ENCODE measurements at regions not wholly inside any gene's neighbourhood (a gene's known extent, or its start where the extent isn't known, plus 50 kb on each side); places are given as distances from the start of the nearest gene placed in this dataset.

- no peak overlapping the region for H3K27ac ChIP-seq (ENCODE audit: low read depth, low read length)
- H3K27me3 ChIP-seq (ENCODE audit: control insufficient read depth in 5 of 5, insufficient read depth in 4 of 5, low read length in 5 of 5) = no peaks in the 10 kb centered on the region
- H3K36me3 ChIP-seq (ENCODE audit: control insufficient read depth in 5 of 5, insufficient read depth in 5 of 5, low read length in 5 of 5) = no peaks in the 10 kb centered on the region
- peaks cover 0 to 2% (median 0%) of the 10 kb centered on the region in 5 donors for H3K9me3 ChIP-seq (ENCODE audit: control insufficient read depth in 5 of 5, low read length in 5 of 5)
- H3K9ac ChIP-seq (ENCODE audit: low read length in 5 of 5) = no peak overlapping the region
- no peak overlapping the region for H3K4me3 ChIP-seq (ENCODE audit: low read depth in 1 of 5, low read length in 5 of 5)
- no peaks in the 10 kb centered on the region for H3K4me1 ChIP-seq (ENCODE audit: control insufficient read depth in 5 of 5, insufficient read depth in 5 of 5, low read length in 5 of 5)
These were observed 84.3 kb upstream of the OSR1 start for GRCh38 chr2:19442731-19443130.

- no peaks in the 10 kb centered on the region for H3K36me3 ChIP-seq (ENCODE audit: control insufficient read depth in 5 of 5, insufficient read depth in 5 of 5, low read length in 5 of 5)
- H3K27me3 ChIP-seq (ENCODE audit: control insufficient read depth in 5 of 5, insufficient read depth in 4 of 5, low read length in 5 of 5) = no peaks in the 10 kb centered on the region
- H3K4me3 ChIP-seq (ENCODE audit: low read depth in 1 of 5, low read length in 5 of 5) = no peak overlapping the region
- no peak overlapping the region for H3K9ac ChIP-seq (ENCODE audit: low read length in 5 of 5)
- no peaks in the 10 kb centered on the region for H3K4me1 ChIP-seq (ENCODE audit: control insufficient read depth in 5 of 5, insufficient read depth in 5 of 5, low read length in 5 of 5)
- no peaks in the 10 kb centered on the region for H3K9me3 ChIP-seq (ENCODE audit: control insufficient read depth in 5 of 5, low read length in 5 of 5)
- H3K27ac ChIP-seq (ENCODE audit: low read depth, low read length) = no peak overlapping the region
These were observed 80.7 kb upstream of the OSR1 start for GRCh38 chr2:19439081-19439480.

- no peaks in the 10 kb centered on the region for H3K9me3 ChIP-seq (ENCODE audit: control insufficient read depth in 5 of 5, low read length in 5 of 5)
- H3K27me3 ChIP-seq (ENCODE audit: control insufficient read depth in 5 of 5, insufficient read depth in 4 of 5, low read length in 5 of 5) = no peaks in the 10 kb centered on the region
- no peaks in the 10 kb centered on the region for H3K36me3 ChIP-seq (ENCODE audit: control insufficient read depth in 5 of 5, insufficient read depth in 5 of 5, low read length in 5 of 5)
- no peak overlapping the region for H3K27ac ChIP-seq (ENCODE audit: low read depth, low read length)
- H3K4me3 ChIP-seq (ENCODE audit: low read depth in 1 of 5, low read length in 5 of 5) = no peak overlapping the region
- no peak overlapping the region for H3K9ac ChIP-seq (ENCODE audit: low read length in 5 of 5)
- no peaks in the 10 kb centered on the region for H3K4me1 ChIP-seq (ENCODE audit: control insufficient read depth in 5 of 5, insufficient read depth in 5 of 5, low read length in 5 of 5)
These were observed 77.4 kb upstream of the OSR1 start for GRCh38 chr2:19435815-19436214.

GRCh38 chr2:19434413-19434812 lies 76.0 kb upstream of the OSR1 start:
- H3K4me1 ChIP-seq (ENCODE audit: control insufficient read depth in 5 of 5, insufficient read depth in 5 of 5, low read length in 5 of 5) = no peaks in the 10 kb centered on the region

GRCh38 chr2:19426941-19427340 lies 68.5 kb upstream of the OSR1 start:
- no peak overlapping the region for H3K9ac ChIP-seq (ENCODE audit: low read length in 5 of 5)
- no peaks in the 10 kb centered on the region for H3K36me3 ChIP-seq (ENCODE audit: control insufficient read depth in 5 of 5, insufficient read depth in 5 of 5, low read length in 5 of 5)
- no peaks in the 10 kb centered on the region for H3K27me3 ChIP-seq (ENCODE audit: control insufficient read depth in 5 of 5, insufficient read depth in 4 of 5, low read length in 5 of 5)
- H3K4me1 ChIP-seq (ENCODE audit: control insufficient read depth in 5 of 5, insufficient read depth in 5 of 5, low read length in 5 of 5) = peaks cover 0 to 7% (median 0%) of the 10 kb centered on the region in 5 donors
- no peaks in the 10 kb centered on the region for H3K9me3 ChIP-seq (ENCODE audit: control insufficient read depth in 5 of 5, low read length in 5 of 5)
- H3K4me3 ChIP-seq (ENCODE audit: low read depth in 1 of 5, low read length in 5 of 5) = no peak overlapping the region
- H3K27ac ChIP-seq (ENCODE audit: low read depth, low read length) = no peak overlapping the region

More at GRCh38 chr2:19434413-19434812, 76.0 kb upstream of the OSR1 start:
- no peak overlapping the region for H3K27ac ChIP-seq (ENCODE audit: low read depth, low read length)
- no peak overlapping the region for H3K4me3 ChIP-seq (ENCODE audit: low read depth in 1 of 5, low read length in 5 of 5)
- H3K9ac ChIP-seq (ENCODE audit: low read length in 5 of 5) = no peak overlapping the region
- no peaks in the 10 kb centered on the region for H3K27me3 ChIP-seq (ENCODE audit: control insufficient read depth in 5 of 5, insufficient read depth in 4 of 5, low read length in 5 of 5)
- no peaks in the 10 kb centered on the region for H3K36me3 ChIP-seq (ENCODE audit: control insufficient read depth in 5 of 5, insufficient read depth in 5 of 5, low read length in 5 of 5)
- no peaks in the 10 kb centered on the region for H3K9me3 ChIP-seq (ENCODE audit: control insufficient read depth in 5 of 5, low read length in 5 of 5)

- Histone ChIP-seq H3K36me3 (ENCODE audit: control insufficient read depth in 5 of 5, insufficient read depth in 5 of 5, low read length in 5 of 5) (no peaks in the 10 kb centered on the region), H3K27me3 (ENCODE audit: control insufficient read depth in 5 of 5, insufficient read depth in 4 of 5, low read length in 5 of 5) (no peaks in the 10 kb centered on the region), H3K4me3 (ENCODE audit: low read depth in 1 of 5, low read length in 5 of 5) (no peak overlapping the region), H3K27ac (ENCODE audit: low read depth, low read length) (no peak overlapping the region), H3K9me3 (ENCODE audit: control insufficient read depth in 5 of 5, low read length in 5 of 5) (no peaks in the 10 kb centered on the region), H3K4me1 (ENCODE audit: control insufficient read depth in 5 of 5, insufficient read depth in 5 of 5, low read length in 5 of 5) (peaks cover 0 to 7% (median 0%) of the 10 kb centered on the region in 5 donors), H3K9ac (ENCODE audit: low read length in 5 of 5) (no peak overlapping the region)
These were observed 67.7 kb upstream of the OSR1 start for GRCh38 chr2:19426144-19426543.

GRCh38 chr2:19425419-19425818 lies 67.0 kb upstream of the OSR1 start:
- Histone ChIP-seq H3K9me3 (ENCODE audit: control insufficient read depth in 5 of 5, low read length in 5 of 5) (no peaks in the 10 kb centered on the region), H3K27me3 (ENCODE audit: control insufficient read depth in 5 of 5, insufficient read depth in 4 of 5, low read length in 5 of 5) (no peaks in the 10 kb centered on the region), H3K9ac (ENCODE audit: low read length in 5 of 5) (no peak overlapping the region), H3K36me3 (ENCODE audit: control insufficient read depth in 5 of 5, insufficient read depth in 5 of 5, low read length in 5 of 5) (no peaks in the 10 kb centered on the region), H3K4me1 (ENCODE audit: control insufficient read depth in 5 of 5, insufficient read depth in 5 of 5, low read length in 5 of 5) (peaks cover 0 to 7% (median 0%) of the 10 kb centered on the region in 5 donors), H3K4me3 (ENCODE audit: low read depth in 1 of 5, low read length in 5 of 5) (no peak overlapping the region), H3K27ac (ENCODE audit: low read depth, low read length) (no peak overlapping the region)

GRCh38 chr2:19419211-19419880 lies 60.9 kb upstream of the OSR1 start:
- Histone ChIP-seq H3K4me1 (ENCODE audit: control insufficient read depth in 5 of 5, insufficient read depth in 5 of 5, low read length in 5 of 5) (peaks cover 0 to 6% (median 0%) of the 10 kb centered on the region in 5 donors), H3K9ac (ENCODE audit: low read length in 5 of 5) (no peak overlapping the region), H3K27ac (ENCODE audit: low read depth, low read length) (no peak overlapping the region), H3K36me3 (ENCODE audit: control insufficient read depth in 5 of 5, insufficient read depth in 5 of 5, low read length in 5 of 5) (no peaks in the 10 kb centered on the region), H3K27me3 (ENCODE audit: control insufficient read depth in 5 of 5, insufficient read depth in 4 of 5, low read length in 5 of 5) (no peaks in the 10 kb centered on the region), H3K9me3 (ENCODE audit: control insufficient read depth in 5 of 5, low read length in 5 of 5) (no peaks in the 10 kb centered on the region), H3K4me3 (ENCODE audit: low read depth in 1 of 5, low read length in 5 of 5) (no peak overlapping the region)

GRCh38 chr2:19416784-19417684 lies 58.6 kb upstream of the OSR1 start:
- peaks cover 0 to 6% (median 0%) of the 10 kb centered on the region in 5 donors for H3K4me1 ChIP-seq (ENCODE audit: control insufficient read depth in 5 of 5, insufficient read depth in 5 of 5, low read length in 5 of 5)
- no peaks in the 10 kb centered on the region for H3K27me3 ChIP-seq (ENCODE audit: control insufficient read depth in 5 of 5, insufficient read depth in 4 of 5, low read length in 5 of 5)
- no peak overlapping the region for H3K27ac ChIP-seq (ENCODE audit: low read depth, low read length)
- H3K9ac ChIP-seq (ENCODE audit: low read length in 5 of 5) = no peak overlapping the region
- H3K9me3 ChIP-seq (ENCODE audit: control insufficient read depth in 5 of 5, low read length in 5 of 5) = peaks cover 0 to 5% (median 4%) of the 10 kb centered on the region in 5 donors
- H3K36me3 ChIP-seq (ENCODE audit: control insufficient read depth in 5 of 5, insufficient read depth in 5 of 5, low read length in 5 of 5) = no peaks in the 10 kb centered on the region
- H3K4me3 ChIP-seq (ENCODE audit: low read depth in 1 of 5, low read length in 5 of 5) = no peak overlapping the region

GRCh38 chr2:19416083-19416482 lies 57.7 kb upstream of the OSR1 start:
- H3K4me1 ChIP-seq (ENCODE audit: control insufficient read depth in 5 of 5, insufficient read depth in 5 of 5, low read length in 5 of 5) = peaks cover 0 to 6% (median 0%) of the 10 kb centered on the region in 5 donors
- H3K9me3 ChIP-seq (ENCODE audit: control insufficient read depth in 5 of 5, low read length in 5 of 5) = peaks cover 0 to 5% (median 5%) of the 10 kb centered on the region in 5 donors
- no peak overlapping the region for H3K4me3 ChIP-seq (ENCODE audit: low read depth in 1 of 5, low read length in 5 of 5)
- H3K36me3 ChIP-seq (ENCODE audit: control insufficient read depth in 5 of 5, insufficient read depth in 5 of 5, low read length in 5 of 5) = no peaks in the 10 kb centered on the region
- no peaks in the 10 kb centered on the region for H3K27me3 ChIP-seq (ENCODE audit: control insufficient read depth in 5 of 5, insufficient read depth in 4 of 5, low read length in 5 of 5)
- H3K27ac ChIP-seq (ENCODE audit: low read depth, low read length) = no peak overlapping the region
- H3K9ac ChIP-seq (ENCODE audit: low read length in 5 of 5) = no peak overlapping the region
